Ishikawa (cell line): ENCODE measurements at regions not wholly inside any gene's neighbourhood (a gene's known extent, or its start where the extent isn't known, plus 50 kb on each side); places are given as distances from the start of the nearest gene placed in this dataset.
A peak's percentile ranks its signal among the peaks of the same experiment; 100 is the strongest.

Experiments
- CEBPB ChIP-seq: IDR thresholded peaks from 2 replicates; pipeline ENCODE4 v1.6.1; 2012
- CREB1 ChIP-seq: IDR thresholded peaks from 2 replicates; pipeline ENCODE4 v1.6.1; 2012; ENCODE audit warnings: low read depth
- EGR1 ChIP-seq: IDR thresholded peaks from 2 replicates; pipeline ENCODE4 v1.6.1; 2012
- EP300 ChIP-seq: IDR thresholded peaks from 2 replicates; pipeline ENCODE4 v1.6.1; 2012; ENCODE audit warnings: borderline replicate concordance
- FOXM1 ChIP-seq: IDR thresholded peaks from 2 replicates; pipeline ENCODE4 v1.6.1; 2012; ENCODE audit warnings: low read depth, borderline replicate concordance
- NFIC ChIP-seq: IDR thresholded peaks from 2 replicates; pipeline ENCODE4 v1.6.1; 2012
- RAD21 ChIP-seq: IDR thresholded peaks from 2 replicates; pipeline ENCODE4 v1.6.1; 2012; ENCODE audit warnings: low read depth
- TAF1 ChIP-seq: IDR thresholded peaks from 2 replicates; pipeline ENCODE4 v1.6.1; 2012; ENCODE audit warnings: low read depth, mild to moderate bottlenecking
- TCF12 ChIP-seq: IDR thresholded peaks from 2 replicates; pipeline ENCODE4 v1.6.1; 2012; ENCODE audit warnings: low read depth
- TEAD4 ChIP-seq: IDR thresholded peaks from 2 replicates; pipeline ENCODE4 v1.6.1; 2012
- YY1 ChIP-seq: IDR thresholded peaks from 2 replicates; pipeline ENCODE4 v1.6.1; 2012; ENCODE audit warnings: low read depth
- ZBTB7A ChIP-seq: IDR thresholded peaks from 2 replicates; pipeline ENCODE4 v1.6.1; 2012; ENCODE audit warnings: low read depth
- TF ChIP-seq, protein P1 (sequence below): IDR thresholded peaks from 2 replicates; pipeline ENCODE4 v1.6.1; 2012; ENCODE audit warnings: low read depth, mild to moderate bottlenecking
- TF ChIP-seq, protein P2 (sequence below): IDR thresholded peaks from 2 replicates; pipeline ENCODE4 v1.6.1; 2012
- TF ChIP-seq, protein P3 (sequence below): IDR thresholded peaks from 2 replicates; pipeline ENCODE4 v1.6.1; 2012

DNA sequence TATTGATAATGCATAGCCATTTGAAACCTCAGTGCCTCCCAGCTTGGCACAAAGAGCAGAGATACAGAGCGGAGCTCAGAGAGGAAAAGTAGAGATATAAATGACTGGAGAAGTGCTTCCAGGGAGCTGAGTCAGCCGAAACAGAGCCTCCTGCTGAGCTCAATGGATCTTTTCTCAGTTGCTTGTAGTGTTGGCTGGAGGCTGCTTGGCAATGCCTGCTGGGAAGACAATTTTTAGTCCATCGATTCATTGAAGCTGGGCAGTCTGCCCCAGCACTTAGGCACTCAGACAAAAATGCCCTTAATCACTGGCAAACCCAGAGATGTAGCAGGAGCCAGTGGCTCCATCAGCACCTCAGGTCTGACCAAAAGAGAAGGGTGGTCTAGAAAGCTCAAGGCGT lies 81.3 kb upstream of the SETBP1 start:
- TF ChIP-seq, protein P1, sequence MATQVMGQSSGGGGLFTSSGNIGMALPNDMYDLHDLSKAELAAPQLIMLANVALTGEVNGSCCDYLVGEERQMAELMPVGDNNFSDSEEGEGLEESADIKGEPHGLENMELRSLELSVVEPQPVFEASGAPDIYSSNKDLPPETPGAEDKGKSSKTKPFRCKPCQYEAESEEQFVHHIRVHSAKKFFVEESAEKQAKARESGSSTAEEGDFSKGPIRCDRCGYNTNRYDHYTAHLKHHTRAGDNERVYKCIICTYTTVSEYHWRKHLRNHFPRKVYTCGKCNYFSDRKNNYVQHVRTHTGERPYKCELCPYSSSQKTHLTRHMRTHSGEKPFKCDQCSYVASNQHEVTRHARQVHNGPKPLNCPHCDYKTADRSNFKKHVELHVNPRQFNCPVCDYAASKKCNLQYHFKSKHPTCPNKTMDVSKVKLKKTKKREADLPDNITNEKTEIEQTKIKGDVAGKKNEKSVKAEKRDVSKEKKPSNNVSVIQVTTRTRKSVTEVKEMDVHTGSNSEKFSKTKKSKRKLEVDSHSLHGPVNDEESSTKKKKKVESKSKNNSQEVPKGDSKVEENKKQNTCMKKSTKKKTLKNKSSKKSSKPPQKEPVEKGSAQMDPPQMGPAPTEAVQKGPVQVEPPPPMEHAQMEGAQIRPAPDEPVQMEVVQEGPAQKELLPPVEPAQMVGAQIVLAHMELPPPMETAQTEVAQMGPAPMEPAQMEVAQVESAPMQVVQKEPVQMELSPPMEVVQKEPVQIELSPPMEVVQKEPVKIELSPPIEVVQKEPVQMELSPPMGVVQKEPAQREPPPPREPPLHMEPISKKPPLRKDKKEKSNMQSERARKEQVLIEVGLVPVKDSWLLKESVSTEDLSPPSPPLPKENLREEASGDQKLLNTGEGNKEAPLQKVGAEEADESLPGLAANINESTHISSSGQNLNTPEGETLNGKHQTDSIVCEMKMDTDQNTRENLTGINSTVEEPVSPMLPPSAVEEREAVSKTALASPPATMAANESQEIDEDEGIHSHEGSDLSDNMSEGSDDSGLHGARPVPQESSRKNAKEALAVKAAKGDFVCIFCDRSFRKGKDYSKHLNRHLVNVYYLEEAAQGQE, result no peak
- TF ChIP-seq EP300 (no peak), CREB1 (no peak), ZBTB7A (no peak), TEAD4 (no peak), CEBPB (no peak), TAF1 (no peak), RAD21 (no peak), YY1 (no peak), EGR1 (no peak)
- TF ChIP-seq, protein P2, sequence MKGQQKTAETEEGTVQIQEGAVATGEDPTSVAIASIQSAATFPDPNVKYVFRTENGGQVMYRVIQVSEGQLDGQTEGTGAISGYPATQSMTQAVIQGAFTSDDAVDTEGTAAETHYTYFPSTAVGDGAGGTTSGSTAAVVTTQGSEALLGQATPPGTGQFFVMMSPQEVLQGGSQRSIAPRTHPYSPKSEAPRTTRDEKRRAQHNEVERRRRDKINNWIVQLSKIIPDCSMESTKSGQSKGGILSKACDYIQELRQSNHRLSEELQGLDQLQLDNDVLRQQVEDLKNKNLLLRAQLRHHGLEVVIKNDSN, result no peak
- TF ChIP-seq, protein P3, sequence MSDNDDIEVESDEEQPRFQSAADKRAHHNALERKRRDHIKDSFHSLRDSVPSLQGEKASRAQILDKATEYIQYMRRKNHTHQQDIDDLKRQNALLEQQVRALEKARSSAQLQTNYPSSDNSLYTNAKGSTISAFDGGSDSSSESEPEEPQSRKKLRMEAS, result no peak

DNA sequence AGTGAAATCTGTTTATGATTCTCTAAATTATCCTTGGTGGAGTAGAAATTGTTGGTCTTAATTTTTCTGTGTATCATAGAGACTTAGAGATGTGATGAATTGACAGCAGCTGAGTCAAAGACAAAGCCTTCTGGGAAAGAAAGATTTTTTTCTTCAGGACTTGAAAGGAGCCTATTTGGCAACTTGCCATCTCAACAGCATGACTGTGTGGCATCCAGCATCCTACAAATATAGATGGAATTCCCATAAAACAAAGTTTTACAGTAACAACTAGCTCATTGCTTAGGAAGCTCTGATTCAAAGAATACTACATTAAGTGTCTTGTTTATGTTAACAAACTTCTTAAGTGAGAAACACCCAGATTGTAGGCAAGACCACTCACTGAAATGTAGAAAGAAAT lies 79.2 kb upstream of the SETBP1 start:
- TF ChIP-seq, protein P3, result no peak
- TF ChIP-seq TEAD4, result peak; percentile 23; the same call in 1 of the 2 replicates
- TF ChIP-seq NFIC, result peak; percentile 77

DNA sequence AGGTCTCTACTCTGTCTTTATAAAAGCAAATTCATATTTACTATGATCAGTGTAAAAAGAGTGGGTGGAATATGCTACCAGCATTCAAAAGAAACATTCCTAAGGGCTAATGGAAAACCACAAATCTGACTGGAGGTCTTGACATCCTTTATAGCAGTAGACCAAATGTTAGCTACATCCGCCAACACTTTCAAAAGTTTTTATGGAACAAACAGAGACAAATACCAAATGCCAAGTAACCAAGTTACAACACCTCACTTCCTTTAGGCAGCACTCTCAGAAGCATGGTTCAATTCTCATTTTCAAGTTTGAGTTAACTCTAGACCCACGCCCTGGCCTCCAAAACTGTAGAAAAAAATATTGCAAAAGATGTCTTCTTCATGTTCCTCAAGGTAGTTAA lies 78.3 kb upstream of the SETBP1 start:
- TF ChIP-seq TAF1, result no peak
- no peak for TF ChIP-seq TEAD4
- no peak for TF ChIP-seq CEBPB
- no peak for TF ChIP-seq CREB1
- no peak for TF ChIP-seq EGR1
- TF ChIP-seq RAD21, result no peak
- TF ChIP-seq TCF12, result no peak
- TF ChIP-seq NFIC, result no peak
- TF ChIP-seq, protein P1, result no peak
- TF ChIP-seq ZBTB7A, result no peak
- no peak for TF ChIP-seq FOXM1
- TF ChIP-seq EP300, result no peak
- TF ChIP-seq, protein P3, result no peak
- TF ChIP-seq YY1, result no peak
- TF ChIP-seq, protein P2, result no peak

DNA sequence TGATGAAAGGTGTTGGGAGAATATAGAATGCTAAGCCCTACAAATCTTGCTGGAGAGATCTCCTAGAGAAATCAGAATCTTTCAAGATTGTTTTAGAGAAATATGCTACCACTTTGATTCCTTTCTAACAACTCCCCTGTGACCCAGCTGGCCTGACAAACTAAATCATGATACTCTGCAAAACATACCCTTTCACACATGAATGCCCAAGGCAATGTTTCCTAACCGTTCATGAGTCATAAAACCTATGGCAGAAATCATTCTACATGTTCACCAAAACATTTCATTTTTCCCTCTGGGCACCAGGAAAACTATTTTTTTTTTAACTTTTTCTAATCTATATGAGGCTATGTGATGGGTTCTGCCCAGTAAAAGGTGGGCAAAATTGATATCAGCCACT lies 77.8 kb upstream of the SETBP1 start:
- peak; percentile 63 for TF ChIP-seq CEBPB
- TF ChIP-seq, protein P3, result no peak

DNA sequence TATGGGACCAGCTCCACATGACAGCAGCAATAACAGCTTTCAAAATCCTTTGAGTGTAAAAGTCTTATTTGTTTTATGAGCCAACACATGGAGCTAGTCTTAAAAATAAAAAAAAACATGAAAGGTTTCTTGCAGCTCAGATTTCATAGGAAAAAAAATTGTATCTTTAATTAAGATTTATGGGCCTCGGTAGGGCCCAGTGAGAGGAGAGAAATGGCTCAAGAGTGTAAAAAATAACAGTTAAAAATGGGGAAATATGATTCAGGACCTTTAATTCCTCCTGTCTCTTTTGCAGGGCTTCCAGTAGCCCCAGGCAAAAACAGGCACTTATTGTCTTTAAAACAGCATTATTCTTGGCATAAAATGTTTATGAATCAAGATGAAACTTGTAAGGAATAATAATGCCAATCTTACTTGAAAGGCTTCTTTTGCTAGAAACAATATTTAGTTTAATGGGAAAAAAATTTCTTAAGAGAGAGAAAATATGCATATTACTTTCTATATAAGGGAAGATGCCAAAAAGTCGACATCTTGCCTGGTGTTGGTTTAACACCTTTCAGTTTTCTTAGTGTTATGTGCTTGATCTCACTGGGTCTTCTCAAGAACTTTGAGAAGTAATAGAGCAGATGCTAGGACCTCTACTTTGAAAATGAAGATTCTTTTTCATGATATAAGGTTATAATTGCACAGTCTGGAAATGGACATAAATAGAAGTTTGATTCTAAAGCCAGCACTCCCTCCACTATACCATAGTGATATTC lies 71.3 kb upstream of the SETBP1 start:
- no peak for TF ChIP-seq TAF1
- TF ChIP-seq, protein P1, result no peak
- TF ChIP-seq FOXM1, result no peak
- TF ChIP-seq CREB1, result no peak
- TF ChIP-seq ZBTB7A, result no peak
- no peak for TF ChIP-seq TCF12
- TF ChIP-seq YY1, result no peak
- TF ChIP-seq, protein P3, result no peak
- TF ChIP-seq EP300, result no peak
- no peak for TF ChIP-seq CEBPB
- no peak for TF ChIP-seq NFIC
- TF ChIP-seq, protein P2, result no peak
